CD4-positive, alpha-beta T cell treated with Interferon alpha-2 for 1 hour (primary cell): ENCODE measurements at regions not wholly inside any gene's neighbourhood (a gene's known extent, or its start where the extent isn't known, plus 50 kb on each side); places are given as distances from the start of the nearest gene placed in this dataset.

Experiments
- DNase-seq, 2 donors: peaks; one replicate each; pipeline ENCODE4 v3.0.0-alpha.2; 2020 to 2022

GRCh38 chr16:86041807-86042206, 142.8 kb downstream of the IRF8 start:
- no peak for DNase-seq

- DNase-seq = no peak
Measured at GRCh38 chr16:86042393-86042792, 143.4 kb downstream of the IRF8 start.

- no peak for DNase-seq
Measured at GRCh38 chr16:86042996-86043725, 144.2 kb downstream of the IRF8 start.

- DNase-seq = peak; percentile 9 to 14
Measured at GRCh38 chr16:86044241-86044671, 145.3 kb downstream of the IRF8 start.

DNA sequence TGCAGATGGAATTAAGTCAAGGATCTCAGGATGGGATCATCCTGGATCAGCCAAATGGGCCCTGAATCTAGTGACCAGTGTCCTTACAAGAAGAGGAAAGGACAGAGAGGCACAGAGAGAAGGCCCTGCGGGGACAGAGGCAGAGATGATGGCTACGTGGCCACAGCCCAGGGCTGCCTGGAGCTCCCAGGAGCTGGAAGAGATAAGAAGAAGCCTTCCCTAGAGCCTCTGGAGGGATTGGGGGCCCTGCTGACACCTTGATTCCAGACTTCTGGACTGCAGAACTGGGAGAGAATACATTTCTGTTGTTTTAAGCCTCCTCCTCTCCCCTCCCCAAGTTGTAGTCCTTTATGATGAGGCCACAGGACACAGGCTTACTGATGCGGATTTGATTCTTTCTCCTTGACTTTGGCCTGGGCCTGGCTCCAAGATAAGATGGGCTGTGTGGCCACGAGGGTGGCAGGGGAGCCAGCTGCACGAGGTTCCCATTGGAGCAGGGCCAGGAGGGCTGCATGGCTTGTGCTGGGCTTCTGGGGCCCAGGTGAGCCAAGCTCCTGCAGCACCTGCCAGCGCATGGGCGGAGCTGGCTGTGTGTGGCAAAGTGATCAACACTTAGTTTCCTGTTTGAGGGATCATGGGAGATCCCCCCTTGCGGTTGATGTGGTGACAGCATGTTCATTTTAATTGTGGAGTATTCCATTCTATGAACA, 146.1 kb downstream of the IRF8 start:
- DNase-seq = peak; percentile 13 to 51

DNA sequence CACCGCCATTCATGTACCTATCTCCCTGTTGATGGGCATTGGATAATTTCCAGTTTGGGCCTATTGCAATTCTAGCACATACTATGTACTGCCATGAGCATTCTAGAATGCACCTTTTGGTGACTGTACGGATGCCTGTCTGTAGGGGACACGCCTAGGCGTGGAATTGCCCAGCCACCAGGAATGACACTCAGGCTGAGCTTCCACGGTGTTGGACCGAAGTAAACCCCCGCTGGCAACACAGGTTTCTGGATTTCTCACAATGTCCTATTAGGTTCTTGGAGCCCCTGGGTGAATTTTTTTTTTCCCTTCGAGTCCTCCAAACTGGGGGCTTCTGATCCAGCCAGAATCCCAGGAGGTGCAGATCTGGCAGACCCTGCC, 146.6 kb downstream of the IRF8 start:
- DNase-seq = no peak

DNA sequence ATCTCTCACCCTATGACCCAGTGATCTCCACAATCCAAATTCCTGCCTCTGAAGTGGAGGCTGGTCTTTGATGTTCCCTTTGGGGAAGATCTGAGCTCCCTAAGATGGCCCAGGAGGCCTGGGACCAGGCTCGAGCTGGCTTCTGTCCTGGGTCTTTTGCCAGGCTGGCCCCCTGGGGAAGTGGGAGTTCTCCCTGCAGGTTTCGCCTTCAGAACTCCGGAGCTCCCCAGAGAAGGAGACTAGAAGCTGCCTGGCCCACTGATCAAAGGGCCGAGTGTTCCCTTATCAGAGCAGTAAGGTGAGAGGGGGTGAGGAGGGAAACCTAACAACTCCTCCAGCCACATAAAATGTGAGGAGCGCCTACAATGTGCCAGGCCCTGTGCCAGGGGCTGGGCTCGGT, 147.1 kb downstream of the IRF8 start:
- no peak for DNase-seq

- DNase-seq = no peak
Measured at GRCh38 chr16:86046667-86047270, 147.8 kb downstream of the IRF8 start.

- no peak for DNase-seq
Measured at GRCh38 chr16:86048221-86048620, 149.3 kb downstream of the IRF8 start.

- DNase-seq = no peak
Measured at GRCh38 chr16:86048882-86049585, 150.1 kb downstream of the IRF8 start.

GRCh38 chr16:86049641-86050040, 150.7 kb downstream of the IRF8 start:
- DNase-seq = no peak

DNA sequence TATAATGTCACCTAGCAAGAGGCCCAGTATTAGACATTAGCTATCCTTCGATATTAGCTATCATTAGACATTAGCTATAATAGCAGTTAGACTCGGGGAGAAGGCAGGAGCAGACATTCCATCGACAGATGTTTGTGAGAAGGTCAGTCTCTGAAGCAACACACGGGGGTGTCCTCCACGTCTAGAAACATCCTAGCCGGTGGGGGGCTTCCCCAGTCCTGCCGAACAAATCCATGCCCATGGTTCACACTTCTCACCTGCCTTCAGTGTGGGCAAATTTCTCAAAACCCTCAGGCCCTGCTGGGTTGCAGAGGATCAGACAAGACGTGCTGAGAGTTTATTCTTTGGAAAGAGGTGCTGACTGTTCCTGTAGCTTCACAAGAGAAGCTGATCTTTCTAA, 151.1 kb downstream of the IRF8 start:
- no peak for DNase-seq

GRCh38 chr16:86050591-86051367, 151.8 kb downstream of the IRF8 start:
- no peak for DNase-seq

GRCh38 chr16:86051368-86052114, 152.6 kb downstream of the IRF8 start:
- no peak for DNase-seq

DNA sequence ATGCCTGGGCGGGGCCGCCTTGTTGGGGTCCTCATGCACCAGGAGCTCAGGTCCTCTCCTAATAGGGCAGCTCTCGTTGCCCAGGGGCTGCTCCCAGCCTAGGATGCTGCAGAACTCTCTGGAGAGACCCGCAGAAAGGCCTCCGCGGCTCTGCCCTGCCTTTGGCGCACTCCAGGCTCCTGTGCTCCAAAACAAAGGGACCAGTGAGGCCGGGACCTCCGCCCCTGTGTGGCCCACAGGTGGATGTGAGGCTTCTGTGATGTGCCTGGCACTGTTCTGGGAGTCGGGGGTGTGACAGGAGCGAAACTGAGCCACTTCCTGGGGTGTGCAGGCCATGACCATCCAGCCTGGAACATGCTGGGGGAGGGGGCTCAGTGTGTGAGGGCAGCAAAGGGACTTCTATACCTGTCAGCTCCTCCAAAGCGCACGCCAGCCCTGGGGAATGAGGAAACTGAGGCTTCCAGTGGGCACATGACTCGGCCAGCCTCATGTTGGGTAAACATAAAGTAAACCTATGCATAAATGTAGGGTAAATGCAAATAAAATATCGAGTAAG, 153.2 kb downstream of the IRF8 start:
- no peak for DNase-seq

- DNase-seq = no peak
Measured at GRCh38 chr16:86052926-86053325, 154.0 kb downstream of the IRF8 start.

- no peak for DNase-seq
Measured at GRCh38 chr16:86059253-86060171, 160.6 kb downstream of the IRF8 start.

DNA sequence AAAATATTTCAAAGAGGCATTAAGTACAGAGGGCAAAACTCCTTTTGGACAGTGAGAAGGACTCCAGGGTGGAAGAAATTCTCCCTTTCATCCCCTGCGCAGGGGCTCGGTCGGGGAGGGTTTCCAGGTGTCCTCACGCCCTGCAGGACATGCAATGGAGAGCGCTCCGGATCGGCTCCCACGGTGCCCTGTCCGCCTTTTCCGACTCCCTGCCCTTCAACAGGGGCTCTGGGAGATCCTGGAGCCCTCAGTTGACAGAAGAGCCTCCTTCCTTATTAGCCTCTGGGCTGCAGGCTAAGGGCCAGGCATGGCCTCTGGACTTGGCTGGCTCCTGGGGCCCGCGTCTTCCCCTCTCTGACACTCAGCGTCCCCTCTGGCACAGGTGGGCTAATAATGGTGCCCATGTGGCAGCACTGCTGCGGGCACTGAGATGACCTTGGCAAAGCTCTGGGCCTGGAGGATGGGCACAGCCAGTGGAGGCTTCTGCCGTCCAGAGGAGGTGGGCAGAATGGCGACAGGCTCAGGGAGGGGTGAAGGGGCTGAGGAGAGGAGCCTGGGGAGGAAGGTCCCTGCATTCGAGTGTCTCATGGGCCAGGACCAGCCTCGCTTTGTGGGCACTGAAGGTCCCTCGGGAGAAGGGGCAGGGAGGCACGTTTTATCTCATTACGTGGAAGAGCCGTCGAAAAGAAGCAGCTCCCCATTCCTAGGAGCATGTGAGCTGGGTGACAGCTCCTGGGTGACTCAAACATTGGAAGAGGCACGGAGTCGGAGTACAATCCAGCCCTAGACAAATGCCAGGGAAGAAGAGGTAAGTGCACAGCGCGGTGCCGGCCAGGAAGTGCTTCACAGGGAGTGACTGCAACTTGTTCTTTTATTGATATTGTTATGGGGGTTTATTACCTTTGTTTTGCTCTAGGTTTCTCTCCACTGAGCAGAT, 161.7 kb downstream of the IRF8 start:
- no peak for DNase-seq

- no peak for DNase-seq
Measured at GRCh38 chr16:86061318-86061695, 162.3 kb downstream of the IRF8 start.
